ENCODE measurements at regions not wholly inside any gene's neighbourhood (a gene's known extent, or its start where the extent isn't known, plus 50 kb on each side); places are given as distances from the start of the nearest gene placed in this dataset.

- Mint-ChIP-seq H3K4me1 (no peaks in the 10 kb centered on the region), H3K4me3 (no peak overlapping the region), H3K27ac (ENCODE audit: low read depth) (no peak overlapping the region), H3K36me3 (ENCODE audit: insufficient read depth) (no peaks in the 10 kb centered on the region), H3K27me3 (no peaks in the 10 kb centered on the region), H3K9me3 (peaks cover 10% of the 10 kb centered on the region)
- DNase-seq (ENCODE audit: low spot score in 2 of 2) (no peak), ATAC-seq (replicated peaks; ENCODE audit: extremely low read depth, poor library complexity, severe bottlenecking) (no peak)
Observed at GRCh38 chr13:106172176-106172905, 363.1 kb downstream of the EFNB2 start.

DNA sequence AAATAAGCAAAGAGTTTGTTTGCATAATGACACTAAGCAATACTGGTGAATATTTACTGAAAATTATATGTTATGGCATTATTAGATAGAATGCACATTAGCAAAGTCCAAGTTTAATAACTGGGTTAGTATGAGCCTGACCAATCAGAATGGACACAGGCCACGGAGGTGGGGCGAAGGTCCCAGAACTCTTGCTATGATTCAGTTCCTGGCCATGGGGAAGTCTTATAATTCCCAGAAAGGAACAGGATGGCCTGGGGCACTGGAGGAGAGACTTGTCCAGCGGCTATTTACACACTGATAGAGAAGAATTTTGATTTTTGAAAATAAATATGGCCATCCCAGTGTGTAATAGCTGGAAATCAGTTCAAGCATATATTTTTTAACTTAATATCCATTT is 372.0 kb downstream of the EFNB2 start:
- H3K4me3 Mint-ChIP-seq = no peak overlapping the region
- no peaks in the 10 kb centered on the region for H3K36me3 Mint-ChIP-seq (ENCODE audit: insufficient read depth)
- ATAC-seq (replicated peaks; ENCODE audit: extremely low read depth, poor library complexity, severe bottlenecking) = no peak
- peaks cover 15% of the 10 kb centered on the region for H3K9me3 Mint-ChIP-seq
- H3K27ac Mint-ChIP-seq (ENCODE audit: low read depth) = no peak overlapping the region
- H3K27me3 Mint-ChIP-seq = no peaks in the 10 kb centered on the region
- DNase-seq (ENCODE audit: low spot score in 2 of 2) = no peak
- no peaks in the 10 kb centered on the region for H3K4me1 Mint-ChIP-seq

DNA sequence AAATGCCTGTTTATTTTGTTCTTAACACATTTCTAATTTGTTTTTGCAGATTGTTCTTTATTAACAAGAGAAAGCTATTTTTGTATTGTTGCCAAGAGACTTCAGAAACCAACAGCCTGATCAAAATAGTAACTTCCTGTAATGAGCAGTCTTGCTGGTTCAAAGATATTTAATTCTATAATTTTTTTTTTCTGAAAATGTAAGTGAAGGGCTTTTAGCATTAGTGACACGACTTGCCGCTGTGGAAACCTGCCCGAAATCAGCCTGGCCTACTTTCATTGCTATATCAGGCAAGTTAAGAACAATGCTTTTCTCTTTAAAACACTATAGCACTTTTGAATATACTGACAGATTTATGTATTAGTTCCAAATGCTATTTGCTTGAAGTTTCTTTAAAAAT is 374.3 kb downstream of the EFNB2 start:
- ATAC-seq (replicated peaks; ENCODE audit: extremely low read depth, poor library complexity, severe bottlenecking) = no peak
- no peak for DNase-seq (ENCODE audit: low spot score in 2 of 2)
- Mint-ChIP-seq H3K27me3 (no peaks in the 10 kb centered on the region), H3K4me3 (no peak overlapping the region), H3K27ac (ENCODE audit: low read depth) (no peak overlapping the region), H3K4me1 (no peaks in the 10 kb centered on the region), H3K9me3 (no peaks in the 10 kb centered on the region), H3K36me3 (ENCODE audit: insufficient read depth) (no peaks in the 10 kb centered on the region)

- H3K27ac Mint-ChIP-seq (ENCODE audit: low read depth) = no peak overlapping the region
- H3K27me3 Mint-ChIP-seq = no peaks in the 10 kb centered on the region
- H3K36me3 Mint-ChIP-seq (ENCODE audit: insufficient read depth) = no peaks in the 10 kb centered on the region
- no peaks in the 10 kb centered on the region for H3K9me3 Mint-ChIP-seq
- no peak for DNase-seq (ENCODE audit: low spot score in 2 of 2)
- no peak overlapping the region for H3K4me3 Mint-ChIP-seq
- no peaks in the 10 kb centered on the region for H3K4me1 Mint-ChIP-seq
- no peak for ATAC-seq (replicated peaks; ENCODE audit: extremely low read depth, poor library complexity, severe bottlenecking)
Observed at GRCh38 chr13:106159295-106160195, 375.9 kb downstream of the EFNB2 start.

DNA sequence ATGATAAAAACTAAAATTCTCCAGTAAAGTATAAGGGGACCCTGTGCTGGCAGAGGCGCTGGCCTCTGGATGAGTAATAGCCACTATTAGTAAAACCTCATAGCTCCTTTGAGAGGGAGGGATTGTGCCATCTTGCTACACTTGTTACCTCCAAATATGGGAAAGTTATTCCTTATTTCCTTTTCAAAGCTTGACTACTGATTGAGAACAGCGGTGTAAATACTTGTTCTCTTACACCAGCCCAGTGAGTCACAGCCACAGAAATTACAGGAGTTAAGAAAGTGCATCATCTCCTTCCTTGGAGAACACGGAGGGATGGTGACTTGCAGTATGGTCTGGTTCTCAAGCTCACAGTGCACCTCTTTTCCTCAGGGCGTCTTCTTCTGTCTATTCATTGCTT is 379.0 kb downstream of the EFNB2 start:
- Mint-ChIP-seq H3K4me1 (no peaks in the 10 kb centered on the region), H3K36me3 (ENCODE audit: insufficient read depth) (no peaks in the 10 kb centered on the region), H3K27ac (ENCODE audit: low read depth) (no peak overlapping the region), H3K4me3 (no peak overlapping the region), H3K9me3 (peaks cover 6% of the 10 kb centered on the region), H3K27me3 (no peaks in the 10 kb centered on the region)
- ATAC-seq (replicated peaks; ENCODE audit: extremely low read depth, poor library complexity, severe bottlenecking) (no peak), DNase-seq (ENCODE audit: low spot score in 2 of 2) (no peak)

- Mint-ChIP-seq H3K27ac (ENCODE audit: low read depth) (no peak overlapping the region), H3K36me3 (ENCODE audit: insufficient read depth) (no peaks in the 10 kb centered on the region), H3K4me3 (no peak overlapping the region), H3K27me3 (no peaks in the 10 kb centered on the region), H3K9me3 (peaks cover 6% of the 10 kb centered on the region), H3K4me1 (no peaks in the 10 kb centered on the region)
- no peak for DNase-seq (ENCODE audit: low spot score in 2 of 2)
- ATAC-seq (replicated peaks; ENCODE audit: extremely low read depth, poor library complexity, severe bottlenecking) = no peak
Observed at GRCh38 chr13:106155411-106155810, 380.1 kb downstream of the EFNB2 start.

DNA sequence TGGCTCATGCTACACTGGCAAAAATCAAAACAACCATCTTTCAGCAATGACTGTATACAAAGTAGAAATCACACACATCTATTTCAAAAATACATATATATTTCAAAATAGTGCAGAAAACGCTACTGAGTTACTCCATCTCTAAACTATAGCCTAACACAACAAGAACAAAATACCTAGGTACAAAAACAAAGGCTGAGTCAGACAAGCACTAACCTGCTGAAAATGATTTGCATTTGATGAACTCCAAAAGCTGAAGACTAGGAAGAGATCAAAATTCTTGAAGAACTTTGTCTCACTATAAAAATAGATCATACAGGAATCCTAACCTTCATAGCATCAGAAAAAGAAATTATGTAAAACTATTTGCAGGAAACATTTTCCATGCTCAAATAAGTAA is 381.6 kb downstream of the EFNB2 start:
- H3K27ac Mint-ChIP-seq (ENCODE audit: low read depth) = no peak overlapping the region
- H3K36me3 Mint-ChIP-seq (ENCODE audit: insufficient read depth) = no peaks in the 10 kb centered on the region
- no peaks in the 10 kb centered on the region for H3K4me1 Mint-ChIP-seq
- no peaks in the 10 kb centered on the region for H3K27me3 Mint-ChIP-seq
- no peak for ATAC-seq (replicated peaks; ENCODE audit: extremely low read depth, poor library complexity, severe bottlenecking)
- no peak overlapping the region for H3K4me3 Mint-ChIP-seq
- peaks cover 6% of the 10 kb centered on the region for H3K9me3 Mint-ChIP-seq
- no peak for DNase-seq (ENCODE audit: low spot score in 2 of 2)

- DNase-seq (ENCODE audit: low spot score in 2 of 2) (no peak), ATAC-seq (replicated peaks; ENCODE audit: extremely low read depth, poor library complexity, severe bottlenecking) (no peak)
- Mint-ChIP-seq H3K27me3 (no peaks in the 10 kb centered on the region), H3K36me3 (ENCODE audit: insufficient read depth) (no peaks in the 10 kb centered on the region), H3K4me1 (no peaks in the 10 kb centered on the region), H3K27ac (ENCODE audit: low read depth) (no peak overlapping the region), H3K4me3 (no peak overlapping the region), H3K9me3 (peaks cover 6% of the 10 kb centered on the region)
Observed at GRCh38 chr13:106153041-106153440, 382.4 kb downstream of the EFNB2 start.

DNA sequence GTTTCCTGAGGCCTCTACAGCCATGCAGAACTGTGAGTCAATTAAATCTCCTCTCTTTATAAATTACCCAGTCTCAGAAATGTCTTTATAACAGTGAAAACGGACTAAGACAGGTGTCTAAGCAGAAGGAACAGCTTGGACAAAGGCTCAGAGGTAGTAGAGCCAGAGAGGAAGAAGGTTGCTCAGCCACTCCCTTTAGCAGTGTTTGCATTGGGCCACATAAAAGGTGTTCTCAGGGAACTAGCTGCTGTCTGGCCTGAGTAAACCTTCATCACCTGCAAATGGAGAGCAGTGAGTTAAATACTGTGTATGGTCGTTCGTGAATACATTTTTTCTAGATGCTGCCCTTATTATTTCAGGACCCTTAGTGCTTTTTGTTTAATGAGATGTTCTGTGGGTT is 383.4 kb downstream of the EFNB2 start:
- DNase-seq (ENCODE audit: low spot score in 2 of 2) (no peak), ATAC-seq (replicated peaks; ENCODE audit: extremely low read depth, poor library complexity, severe bottlenecking) (no peak)
- no peaks in the 10 kb centered on the region for H3K36me3 Mint-ChIP-seq (ENCODE audit: insufficient read depth)
- H3K9me3 Mint-ChIP-seq = peaks cover 6% of the 10 kb centered on the region
- no peak overlapping the region for H3K4me3 Mint-ChIP-seq
- no peaks in the 10 kb centered on the region for H3K4me1 Mint-ChIP-seq
- H3K27ac Mint-ChIP-seq (ENCODE audit: low read depth) = no peak overlapping the region
- no peaks in the 10 kb centered on the region for H3K27me3 Mint-ChIP-seq

DNA sequence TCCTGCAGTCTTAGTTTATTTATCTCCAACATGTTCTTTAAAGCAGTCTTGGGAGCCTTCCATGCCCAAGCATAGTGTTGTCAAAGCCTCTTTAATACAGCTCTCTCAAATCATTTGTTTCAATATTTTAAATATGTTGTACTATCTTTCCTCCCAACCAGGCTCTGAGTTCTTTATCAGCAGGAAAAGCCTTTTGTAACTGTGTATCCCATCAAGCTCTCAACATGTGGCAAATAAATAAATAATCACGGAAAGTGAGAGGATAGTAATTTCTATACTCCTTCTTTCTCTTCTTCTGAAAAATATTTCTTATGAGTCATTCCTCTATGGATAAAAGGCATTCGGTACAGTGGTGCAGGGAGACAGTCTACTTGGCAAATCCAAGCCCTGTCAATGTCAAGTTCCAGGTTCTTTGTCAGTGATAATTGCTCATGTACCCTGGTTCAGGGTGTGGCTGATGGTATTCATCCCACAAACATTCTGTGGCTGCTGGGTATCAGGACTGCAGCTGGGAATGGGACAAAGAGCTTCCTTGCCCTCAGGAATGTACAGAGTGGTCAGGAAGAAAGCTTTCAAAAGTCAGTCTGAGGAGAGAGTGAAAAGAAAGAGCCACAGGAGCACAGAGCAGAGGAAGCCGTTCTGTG is 384.3 kb downstream of the EFNB2 start:
- H3K27me3 Mint-ChIP-seq = no peaks in the 10 kb centered on the region
- no peaks in the 10 kb centered on the region for H3K36me3 Mint-ChIP-seq (ENCODE audit: insufficient read depth)
- no peak overlapping the region for H3K4me3 Mint-ChIP-seq
- ATAC-seq (replicated peaks; ENCODE audit: extremely low read depth, poor library complexity, severe bottlenecking) = no peak
- H3K27ac Mint-ChIP-seq (ENCODE audit: low read depth) = no peak overlapping the region
- no peaks in the 10 kb centered on the region for H3K4me1 Mint-ChIP-seq
- H3K9me3 Mint-ChIP-seq = peaks cover 10% of the 10 kb centered on the region
- DNase-seq (ENCODE audit: low spot score in 2 of 2) = no peak

- DNase-seq (ENCODE audit: low spot score in 2 of 2) = no peak
- ATAC-seq (replicated peaks; ENCODE audit: extremely low read depth, poor library complexity, severe bottlenecking) = no peak
- H3K9me3 Mint-ChIP-seq = peaks cover 5% of the 10 kb centered on the region
- no peaks in the 10 kb centered on the region for H3K27me3 Mint-ChIP-seq
- H3K4me3 Mint-ChIP-seq = no peak overlapping the region
- no peaks in the 10 kb centered on the region for H3K4me1 Mint-ChIP-seq
- no peaks in the 10 kb centered on the region for H3K36me3 Mint-ChIP-seq (ENCODE audit: insufficient read depth)
- H3K27ac Mint-ChIP-seq (ENCODE audit: low read depth) = no peak overlapping the region
Observed at GRCh38 chr13:106145997-106146864, 389.2 kb downstream of the EFNB2 start.

GRCh38 chr13:106145070-106145469 is 390.4 kb downstream of the EFNB2 start:
- peaks cover 5% of the 10 kb centered on the region for H3K9me3 Mint-ChIP-seq
- H3K4me3 Mint-ChIP-seq = no peak overlapping the region
- DNase-seq (ENCODE audit: low spot score in 2 of 2) (no peak), ATAC-seq (replicated peaks; ENCODE audit: extremely low read depth, poor library complexity, severe bottlenecking) (no peak)
- no peaks in the 10 kb centered on the region for H3K27me3 Mint-ChIP-seq
- no peaks in the 10 kb centered on the region for H3K36me3 Mint-ChIP-seq (ENCODE audit: insufficient read depth)
- no peaks in the 10 kb centered on the region for H3K4me1 Mint-ChIP-seq
- no peak overlapping the region for H3K27ac Mint-ChIP-seq (ENCODE audit: low read depth)

All from central memory CD8-positive, alpha-beta T cell (primary cell).